Naive thymus-derived CD4-positive, alpha-beta T cell (primary cell): ENCODE measurements at regions not wholly inside any gene's neighbourhood (a gene's known extent, or its start where the extent isn't known, plus 50 kb on each side); places are given as distances from the start of the nearest gene placed in this dataset.

Experiments
- ATAC-seq: fragments of 150-1000 bp; cut with Tn5 transposase; 2 replicates; pipeline ENCODE4 v1.10.0; 2021; ENCODE audit warnings: mild to moderate bottlenecking, moderate library complexity
- CTCF ChIA-PET: fragments of 350-600 bp; sonication (Branson Sonifier 250); formaldehyde crosslinking; loops from one replicate; lab custom pipeline; 2021; ENCODE audit warnings: antibody characterized with exemption; lab: Charles Lee
- POLR2A ChIA-PET: fragments of 350-600 bp; sonication (Branson Sonifier 250); formaldehyde crosslinking; loops from one replicate; lab custom pipeline; 2021; ENCODE audit warnings: antibody characterized with exemption, inconsistent platforms; lab: Charles Lee
- DNase-seq, 9 donors: peaks; one replicate each; pipeline versions ENCODE4 v3.0.0 to v3.0.0-alpha.2; 2020 to 2022; ENCODE audit warnings: mixed read lengths in 1 of 9
- H3K27ac ChIP-seq: one replicate; pipeline ENCODE4 v1.7.0; 2013; ENCODE audit warnings: mild to moderate bottlenecking, low read depth, low read length, moderate library complexity
- H3K27me3 ChIP-seq, 2 donors: one replicate each; pipeline ENCODE4 v1.7.0; 2013; ENCODE audit warnings: low read length in 2 of 2, mild to moderate bottlenecking in 2 of 2, moderate library complexity in 2 of 2; ENCODE audit not compliant: control insufficient read depth in 2 of 2, insufficient read depth in 2 of 2
- H3K36me3 ChIP-seq, 3 experiments: 1 replicate in 2 of 3; 2 replicates in 1 of 3; pipeline ENCODE4 v1.7.0; 2013; ENCODE audit warnings: low read length in 3 of 3, mild to moderate bottlenecking in 3 of 3, moderate library complexity in 1 of 3; ENCODE audit not compliant: insufficient read depth in 3 of 3, control insufficient read depth in 2 of 3
- H3K4me1 ChIP-seq, 2 donors: one replicate each; pipeline ENCODE4 v1.7.0; 2013; ENCODE audit warnings: low read length in 2 of 2, mild to moderate bottlenecking in 2 of 2, moderate library complexity in 1 of 2; ENCODE audit not compliant: control insufficient read depth in 2 of 2, insufficient read depth in 2 of 2
- H3K4me3 ChIP-seq: 2 replicates; pipeline ENCODE4 v1.7.0; 2013; ENCODE audit warnings: mild to moderate bottlenecking, low read length
- H3K9me3 ChIP-seq, 3 experiments: 1 replicate in 2 of 3; 2 replicates in 1 of 3; pipeline ENCODE4 v1.7.0; 2013; ENCODE audit warnings: low read length in 3 of 3; ENCODE audit not compliant: control insufficient read depth in 2 of 3
- H3K27ac Mint-ChIP-seq, 9 donors: one replicate each; pipeline ENCODE4 v1.8.0; 2020 to 2022; ENCODE audit warnings: mixed read lengths in 9 of 9, mild to moderate bottlenecking in 8 of 9, moderate library complexity in 5 of 9, inconsistent platforms in 2 of 9
- H3K27me3 Mint-ChIP-seq, 5 donors: one replicate each; pipeline ENCODE4 v1.8.0; 2021 to 2022; ENCODE audit warnings: mixed read lengths in 5 of 5, mild to moderate bottlenecking in 1 of 5
- H3K36me3 Mint-ChIP-seq, 5 donors: one replicate each; pipeline ENCODE4 v1.8.0; 2020 to 2022; ENCODE audit warnings: mixed read lengths in 5 of 5, mild to moderate bottlenecking in 3 of 5, inconsistent platforms in 1 of 5
- H3K4me1 Mint-ChIP-seq, 7 donors: one replicate each; pipeline ENCODE4 v1.8.0; 2020 to 2022; ENCODE audit warnings: mixed read lengths in 7 of 7, mild to moderate bottlenecking in 3 of 7, inconsistent platforms in 1 of 7
- H3K4me3 Mint-ChIP-seq, 10 donors: one replicate each; pipeline ENCODE4 v1.8.0; 2020 to 2022; ENCODE audit warnings: mild to moderate bottlenecking in 10 of 10, mixed read lengths in 10 of 10, moderate library complexity in 6 of 10, inconsistent platforms in 2 of 10
- H3K9me3 Mint-ChIP-seq, 11 donors: one replicate each; pipeline ENCODE4 v1.8.0; 2020 to 2022; ENCODE audit warnings: mixed read lengths in 11 of 11, mild to moderate bottlenecking in 4 of 11, inconsistent platforms in 1 of 11, moderate library complexity in 1 of 11
- intact Hi-C, 2 donors: fragments of 100-400 bp; cut with micrococcal nuclease; formaldehyde crosslinking; loops; one replicate each; pipeline ENCODE4 v1.15.1; 2023

- Histone ChIP-seq H3K27me3 (no peaks in the 10 kb centered on the region), H3K9me3 (peaks cover 0 to 14% (median 0%) of the 10 kb centered on the region in 3 experiments), H3K36me3 (no peaks in the 10 kb centered on the region), H3K27ac (no peak overlapping the region), H3K4me3 (no peak overlapping the region), H3K4me1 (no peaks in the 10 kb centered on the region)
- H3K27me3 Mint-ChIP-seq: peaks cover 1 to 20% (median 14%) of the 10 kb centered on the region in 5 donors
- ATAC-seq (no peak), DNase-seq (no peak)
- H3K27ac Mint-ChIP-seq: no peak overlapping the region
- H3K4me1 Mint-ChIP-seq: no peaks in the 10 kb centered on the region
- peaks cover 5 to 43% (median 17%) of the 10 kb centered on the region in 11 donors for H3K9me3 Mint-ChIP-seq
- intact Hi-C loops: no loop called here
- H3K4me3 Mint-ChIP-seq: no peak overlapping the region
- H3K36me3 Mint-ChIP-seq: peaks cover 0 to 12% (median 0%) of the 10 kb centered on the region in 5 donors
- ChIA-PET CTCF (no interaction called here), POLR2A (no interaction called here)
Measured at GRCh38 chr14:101325319-101325718, 236.0 kb upstream of the DIO3 start.

- Mint-ChIP-seq H3K4me1 (no peaks in the 10 kb centered on the region), H3K27me3 (peaks cover 1 to 23% (median 18%) of the 10 kb centered on the region in 5 donors), H3K9me3 (peaks cover 4 to 29% (median 11%) of the 10 kb centered on the region in 11 donors), H3K36me3 (peaks cover 0 to 7% (median 0%) of the 10 kb centered on the region in 5 donors), H3K27ac (peak overlapping the region in 1 of 9 donors; percentile 30), H3K4me3 (no peak overlapping the region)
- ChIA-PET POLR2A (no interaction called here), CTCF (no interaction called here)
- intact Hi-C loops: no loop called here
- ATAC-seq (no peak), DNase-seq (no peak)
- H3K27me3 ChIP-seq: no peaks in the 10 kb centered on the region
- peaks cover 0 to 10% (median 0%) of the 10 kb centered on the region in 3 experiments for H3K9me3 ChIP-seq
- H3K4me1 ChIP-seq: no peaks in the 10 kb centered on the region
- H3K27ac ChIP-seq: no peak overlapping the region
- no peak overlapping the region for H3K4me3 ChIP-seq
- H3K36me3 ChIP-seq: no peaks in the 10 kb centered on the region
Measured at GRCh38 chr14:101328412-101329028, 232.8 kb upstream of the DIO3 start.

- CTCF ChIA-PET: no interaction called here
- H3K9me3 Mint-ChIP-seq: peaks cover 0 to 11% (median 0%) of the 10 kb centered on the region in 11 donors
- intact Hi-C loops: no loop called here
- Histone ChIP-seq H3K4me1 (no peaks in the 10 kb centered on the region), H3K36me3 (no peaks in the 10 kb centered on the region), H3K4me3 (no peak overlapping the region), H3K27me3 (no peaks in the 10 kb centered on the region), H3K27ac (no peak overlapping the region), H3K9me3 (no peaks in the 10 kb centered on the region)
- no peak for ATAC-seq
- no peak overlapping the region for H3K27ac Mint-ChIP-seq
- no peak for DNase-seq
- no peak overlapping the region for H3K4me3 Mint-ChIP-seq
- H3K36me3 Mint-ChIP-seq: no peaks in the 10 kb centered on the region
- H3K27me3 Mint-ChIP-seq: peaks cover 1 to 28% (median 25%) of the 10 kb centered on the region in 5 donors
- POLR2A ChIA-PET: no interaction called here
- H3K4me1 Mint-ChIP-seq: no peaks in the 10 kb centered on the region
Measured at GRCh38 chr14:101330416-101331140, 230.7 kb upstream of the DIO3 start.

GRCh38 chr14:101331141-101331525, 230.2 kb upstream of the DIO3 start:
- no peak for DNase-seq
- H3K9me3 ChIP-seq: no peaks in the 10 kb centered on the region
- no peaks in the 10 kb centered on the region for H3K4me1 ChIP-seq
- peaks cover 0 to 8% (median 0%) of the 10 kb centered on the region in 11 donors for H3K9me3 Mint-ChIP-seq
- H3K27ac Mint-ChIP-seq: no peak overlapping the region
- intact Hi-C loops: no loop called here
- no peaks in the 10 kb centered on the region for H3K27me3 ChIP-seq
- H3K27me3 Mint-ChIP-seq: peaks cover 1 to 28% (median 25%) of the 10 kb centered on the region in 5 donors
- ChIA-PET CTCF (no interaction called here), POLR2A (no interaction called here)
- H3K27ac ChIP-seq: no peak overlapping the region
- H3K4me3 ChIP-seq: no peak overlapping the region
- no peak overlapping the region for H3K4me3 Mint-ChIP-seq
- ATAC-seq: no peak
- H3K4me1 Mint-ChIP-seq: no peaks in the 10 kb centered on the region
- H3K36me3 ChIP-seq: no peaks in the 10 kb centered on the region
- no peaks in the 10 kb centered on the region for H3K36me3 Mint-ChIP-seq

GRCh38 chr14:101331661-101332169, 229.6 kb upstream of the DIO3 start:
- DNase-seq (no peak), ATAC-seq (no peak)
- no peak overlapping the region for H3K4me3 ChIP-seq
- no peak overlapping the region for H3K27ac Mint-ChIP-seq
- no peaks in the 10 kb centered on the region for H3K36me3 ChIP-seq
- no peaks in the 10 kb centered on the region for H3K36me3 Mint-ChIP-seq
- intact Hi-C loops: no loop called here
- POLR2A ChIA-PET: no interaction called here
- H3K27me3 Mint-ChIP-seq: peaks cover 1 to 33% (median 30%) of the 10 kb centered on the region in 5 donors
- no peaks in the 10 kb centered on the region for H3K27me3 ChIP-seq
- no peak overlapping the region for H3K27ac ChIP-seq
- peaks cover 0 to 5% (median 0%) of the 10 kb centered on the region in 11 donors for H3K9me3 Mint-ChIP-seq
- no peaks in the 10 kb centered on the region for H3K9me3 ChIP-seq
- H3K4me1 ChIP-seq: no peaks in the 10 kb centered on the region
- CTCF ChIA-PET: no interaction called here
- H3K4me3 Mint-ChIP-seq: no peak overlapping the region
- no peaks in the 10 kb centered on the region for H3K4me1 Mint-ChIP-seq

- no peaks in the 10 kb centered on the region for H3K36me3 ChIP-seq
- H3K27me3 ChIP-seq: no peaks in the 10 kb centered on the region
- intact Hi-C loops: no loop called here
- Mint-ChIP-seq H3K4me1 (no peaks in the 10 kb centered on the region), H3K36me3 (no peaks in the 10 kb centered on the region), H3K4me3 (no peak overlapping the region), H3K9me3 (peaks cover 0 to 4% (median 0%) of the 10 kb centered on the region in 11 donors), H3K27ac (no peak overlapping the region), H3K27me3 (peaks cover 1 to 34% (median 31%) of the 10 kb centered on the region in 5 donors)
- no peaks in the 10 kb centered on the region for H3K9me3 ChIP-seq
- ATAC-seq (no peak), DNase-seq (no peak)
- POLR2A ChIA-PET: no interaction called here
- no peak overlapping the region for H3K4me3 ChIP-seq
- CTCF ChIA-PET: no interaction called here
- H3K27ac ChIP-seq: no peak overlapping the region
- H3K4me1 ChIP-seq: no peaks in the 10 kb centered on the region
Measured at GRCh38 chr14:101332281-101332680, 229.0 kb upstream of the DIO3 start.
